SU-DHL-6 (cell line): ENCODE measurements at regions not wholly inside any gene's neighbourhood (a gene's known extent, or its start where the extent isn't known, plus 50 kb on each side); places are given as distances from the start of the nearest gene placed in this dataset.

Source experiments
- CTCF ChIP-seq: fragments of 200-600 bp; sonication (generic); IDR thresholded peaks from one replicate; pipeline ENCODE4 v1.5.1; 2017; ENCODE audit warnings: antibody characterized with exemption, mild to moderate bottlenecking, low read length, moderate library complexity; ENCODE audit not compliant: insufficient read depth, poor library complexity, severe bottlenecking
- EZH2phosphoT487 ChIP-seq: fragments of 200-600 bp; sonication (generic), shearing (Covaris generic); conservative IDR thresholded peaks from 2 replicates; pipeline ENCODE4 v1.6.1; 2018; ENCODE audit warnings: mild to moderate bottlenecking, antibody characterized with exemption, low read length, moderate library complexity, mixed read lengths

DNA sequence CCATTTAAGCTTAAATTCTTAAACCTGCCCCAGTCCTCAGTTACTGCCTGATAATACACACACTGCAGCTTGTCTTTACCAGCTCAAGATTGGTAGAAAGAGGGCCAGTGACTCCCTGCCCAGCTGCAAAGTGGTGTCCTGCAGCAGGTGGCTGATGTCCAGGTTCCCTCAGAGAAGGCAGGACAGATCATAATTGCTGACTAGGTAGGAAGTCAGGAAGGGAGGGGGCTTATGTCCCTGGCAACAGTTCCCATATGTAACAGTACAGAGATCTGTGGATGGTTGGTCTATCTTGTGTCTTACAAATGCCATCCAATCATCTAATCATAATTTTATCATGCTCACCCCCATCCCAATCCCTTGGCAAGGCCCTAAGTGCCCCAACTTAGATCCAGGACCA is 492.1 kb upstream of the PPP2R3A start:
- TF ChIP-seq CTCF (no peak), EZH2phosphoT487 (no peak)
